Ishikawa (cell line): ENCODE measurements at regions not wholly inside any gene's neighbourhood (a gene's known extent, or its start where the extent isn't known, plus 50 kb on each side); places are given as distances from the start of the nearest gene placed in this dataset.

Experiments used
- TF ChIP-seq, protein P1 (sequence below): IDR thresholded peaks from 2 replicates; pipeline ENCODE4 v1.6.1; 2012; ENCODE audit warnings: low read depth, mild to moderate bottlenecking
- TF ChIP-seq, protein P2 (sequence below): IDR thresholded peaks from 2 replicates; pipeline ENCODE4 v1.6.1; 2012
- TF ChIP-seq, protein P3 (sequence below): IDR thresholded peaks from 2 replicates; pipeline ENCODE4 v1.6.1; 2012

DNA sequence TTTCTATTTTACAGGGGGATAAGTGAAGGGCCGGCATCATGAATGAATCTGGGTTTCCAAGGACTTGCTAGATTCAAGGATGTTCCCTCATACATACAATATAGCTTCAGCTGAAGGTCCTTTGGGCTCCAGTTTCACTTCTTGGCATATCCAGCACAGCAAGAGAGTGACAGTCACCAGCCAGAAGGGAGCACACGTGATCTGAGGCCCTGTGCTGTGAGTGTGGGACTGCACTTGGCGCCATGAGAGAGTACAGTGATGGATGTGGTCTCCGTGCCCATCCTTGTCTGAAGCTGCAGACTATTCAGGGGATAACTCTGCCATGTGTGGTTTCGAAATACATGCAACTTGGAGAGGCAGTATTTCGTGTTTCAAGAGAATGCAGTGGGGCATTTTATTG, 159.7 kb upstream of the DSCAM start:
- TF ChIP-seq, protein P1, sequence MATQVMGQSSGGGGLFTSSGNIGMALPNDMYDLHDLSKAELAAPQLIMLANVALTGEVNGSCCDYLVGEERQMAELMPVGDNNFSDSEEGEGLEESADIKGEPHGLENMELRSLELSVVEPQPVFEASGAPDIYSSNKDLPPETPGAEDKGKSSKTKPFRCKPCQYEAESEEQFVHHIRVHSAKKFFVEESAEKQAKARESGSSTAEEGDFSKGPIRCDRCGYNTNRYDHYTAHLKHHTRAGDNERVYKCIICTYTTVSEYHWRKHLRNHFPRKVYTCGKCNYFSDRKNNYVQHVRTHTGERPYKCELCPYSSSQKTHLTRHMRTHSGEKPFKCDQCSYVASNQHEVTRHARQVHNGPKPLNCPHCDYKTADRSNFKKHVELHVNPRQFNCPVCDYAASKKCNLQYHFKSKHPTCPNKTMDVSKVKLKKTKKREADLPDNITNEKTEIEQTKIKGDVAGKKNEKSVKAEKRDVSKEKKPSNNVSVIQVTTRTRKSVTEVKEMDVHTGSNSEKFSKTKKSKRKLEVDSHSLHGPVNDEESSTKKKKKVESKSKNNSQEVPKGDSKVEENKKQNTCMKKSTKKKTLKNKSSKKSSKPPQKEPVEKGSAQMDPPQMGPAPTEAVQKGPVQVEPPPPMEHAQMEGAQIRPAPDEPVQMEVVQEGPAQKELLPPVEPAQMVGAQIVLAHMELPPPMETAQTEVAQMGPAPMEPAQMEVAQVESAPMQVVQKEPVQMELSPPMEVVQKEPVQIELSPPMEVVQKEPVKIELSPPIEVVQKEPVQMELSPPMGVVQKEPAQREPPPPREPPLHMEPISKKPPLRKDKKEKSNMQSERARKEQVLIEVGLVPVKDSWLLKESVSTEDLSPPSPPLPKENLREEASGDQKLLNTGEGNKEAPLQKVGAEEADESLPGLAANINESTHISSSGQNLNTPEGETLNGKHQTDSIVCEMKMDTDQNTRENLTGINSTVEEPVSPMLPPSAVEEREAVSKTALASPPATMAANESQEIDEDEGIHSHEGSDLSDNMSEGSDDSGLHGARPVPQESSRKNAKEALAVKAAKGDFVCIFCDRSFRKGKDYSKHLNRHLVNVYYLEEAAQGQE, result no peak
- TF ChIP-seq, protein P2, sequence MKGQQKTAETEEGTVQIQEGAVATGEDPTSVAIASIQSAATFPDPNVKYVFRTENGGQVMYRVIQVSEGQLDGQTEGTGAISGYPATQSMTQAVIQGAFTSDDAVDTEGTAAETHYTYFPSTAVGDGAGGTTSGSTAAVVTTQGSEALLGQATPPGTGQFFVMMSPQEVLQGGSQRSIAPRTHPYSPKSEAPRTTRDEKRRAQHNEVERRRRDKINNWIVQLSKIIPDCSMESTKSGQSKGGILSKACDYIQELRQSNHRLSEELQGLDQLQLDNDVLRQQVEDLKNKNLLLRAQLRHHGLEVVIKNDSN, result no peak
- TF ChIP-seq, protein P3, sequence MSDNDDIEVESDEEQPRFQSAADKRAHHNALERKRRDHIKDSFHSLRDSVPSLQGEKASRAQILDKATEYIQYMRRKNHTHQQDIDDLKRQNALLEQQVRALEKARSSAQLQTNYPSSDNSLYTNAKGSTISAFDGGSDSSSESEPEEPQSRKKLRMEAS, result no peak
